Stimulated activated memory B cell treated with anti-CD40 and anti-IgM and Interleukin-4, amounts not matched to agents 10 μg/mL and 1 μg/mL and 100 μg/mL, for 72 hours (primary cell): ENCODE measurements at regions not wholly inside any gene's neighbourhood (a gene's known extent, or its start where the extent isn't known, plus 50 kb on each side); places are given as distances from the start of the nearest gene placed in this dataset.

ENCODE experiments used
- ATAC-seq: fragments of 150-1000 bp; cut with Tn5 transposase; 2 replicates; pipeline ENCODE4 v1.10.0; 2021
- H3K27ac Mint-ChIP-seq: one replicate; pipeline ENCODE4 v1.8.0; 2022; ENCODE audit warnings: mild to moderate bottlenecking, mixed read lengths
- H3K27me3 Mint-ChIP-seq: one replicate; pipeline ENCODE4 v1.8.0; 2022; ENCODE audit warnings: mixed read lengths
- H3K36me3 Mint-ChIP-seq: one replicate; pipeline ENCODE4 v1.8.0; 2022; ENCODE audit warnings: mixed read lengths
- H3K4me1 Mint-ChIP-seq: one replicate; pipeline ENCODE4 v1.8.0; 2022; ENCODE audit warnings: mixed read lengths
- H3K4me3 Mint-ChIP-seq: one replicate; pipeline ENCODE4 v1.8.0; 2022; ENCODE audit warnings: mild to moderate bottlenecking, moderate library complexity, mixed read lengths
- H3K9me3 Mint-ChIP-seq: one replicate; pipeline ENCODE4 v1.8.0; 2022; ENCODE audit warnings: mixed read lengths

DNA sequence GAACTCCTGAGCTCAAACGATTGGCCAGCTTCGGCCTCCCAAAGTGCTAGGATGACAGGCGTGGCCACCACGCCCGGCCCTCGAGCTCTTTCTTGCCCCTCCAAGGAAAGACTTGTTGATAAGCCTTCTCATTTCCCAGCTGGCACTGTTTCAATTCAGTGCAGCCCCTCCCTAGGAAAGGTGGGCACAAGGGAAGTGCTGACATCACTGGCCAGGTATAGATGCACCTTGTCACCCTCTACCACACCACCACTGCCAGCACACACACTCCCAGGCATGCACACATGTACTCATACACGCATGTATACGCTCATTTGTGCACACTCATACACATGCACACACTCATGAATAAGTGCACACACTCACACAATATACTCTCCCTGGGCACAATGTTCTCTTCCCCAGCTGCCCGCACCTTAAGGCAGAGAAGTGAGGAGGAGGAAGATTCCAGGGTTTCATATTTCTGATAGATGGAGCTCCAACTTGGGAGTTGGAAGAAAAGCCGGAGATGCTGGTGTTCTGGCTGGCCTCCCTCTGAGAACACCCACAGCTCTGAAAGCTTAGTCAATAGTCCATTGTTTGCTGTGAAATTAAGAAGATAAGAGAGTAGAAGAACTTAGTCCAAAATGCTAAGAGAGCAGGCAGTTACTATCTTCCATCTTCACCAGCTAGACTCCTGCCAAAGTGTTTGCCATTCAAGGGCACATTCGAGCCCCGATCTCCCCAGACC lies 196.7 kb downstream of the FOXO1 start:
- ATAC-seq, result no peak
- Mint-ChIP-seq H3K27me3 (no peaks in the 10 kb centered on the region), H3K4me3 (no peak overlapping the region), H3K27ac (no peak overlapping the region), H3K4me1 (peaks cover 11% of the 10 kb centered on the region), H3K36me3 (no peaks in the 10 kb centered on the region), H3K9me3 (peaks cover 6% of the 10 kb centered on the region)

- H3K36me3 Mint-ChIP-seq, result no peaks in the 10 kb centered on the region
- no peaks in the 10 kb centered on the region for H3K27me3 Mint-ChIP-seq
- peaks cover 6% of the 10 kb centered on the region for H3K4me1 Mint-ChIP-seq
- H3K27ac Mint-ChIP-seq, result no peak overlapping the region
- H3K9me3 Mint-ChIP-seq, result peaks cover 6% of the 10 kb centered on the region
- ATAC-seq, result no peak
- no peak overlapping the region for H3K4me3 Mint-ChIP-seq
These were observed 195.8 kb downstream of the FOXO1 start for GRCh38 chr13:40470660-40471059.

DNA sequence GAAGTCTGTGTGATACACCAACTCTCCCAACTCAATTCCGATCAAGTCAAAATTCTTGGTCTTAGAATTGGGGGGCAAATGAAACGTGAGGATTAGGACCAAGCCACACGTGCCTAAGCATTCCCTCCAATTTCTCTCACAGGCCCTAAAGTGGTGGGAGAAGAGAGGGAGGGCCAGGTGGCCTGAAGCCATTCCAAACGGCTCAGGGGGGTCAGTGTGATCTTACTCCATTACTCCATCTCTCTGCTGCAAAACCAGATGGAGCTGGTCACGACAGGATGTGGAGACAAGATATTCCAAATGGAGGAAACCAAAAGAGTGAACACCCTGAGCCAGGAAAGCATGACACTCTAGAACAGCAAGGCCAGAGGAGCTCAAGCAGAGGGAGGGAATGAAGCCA lies 195.4 kb downstream of the FOXO1 start:
- H3K27me3 Mint-ChIP-seq, result no peaks in the 10 kb centered on the region
- ATAC-seq, result no peak
- no peak overlapping the region for H3K27ac Mint-ChIP-seq
- no peak overlapping the region for H3K4me3 Mint-ChIP-seq
- H3K4me1 Mint-ChIP-seq, result peaks cover 6% of the 10 kb centered on the region
- H3K9me3 Mint-ChIP-seq, result peaks cover 6% of the 10 kb centered on the region
- H3K36me3 Mint-ChIP-seq, result no peaks in the 10 kb centered on the region

DNA sequence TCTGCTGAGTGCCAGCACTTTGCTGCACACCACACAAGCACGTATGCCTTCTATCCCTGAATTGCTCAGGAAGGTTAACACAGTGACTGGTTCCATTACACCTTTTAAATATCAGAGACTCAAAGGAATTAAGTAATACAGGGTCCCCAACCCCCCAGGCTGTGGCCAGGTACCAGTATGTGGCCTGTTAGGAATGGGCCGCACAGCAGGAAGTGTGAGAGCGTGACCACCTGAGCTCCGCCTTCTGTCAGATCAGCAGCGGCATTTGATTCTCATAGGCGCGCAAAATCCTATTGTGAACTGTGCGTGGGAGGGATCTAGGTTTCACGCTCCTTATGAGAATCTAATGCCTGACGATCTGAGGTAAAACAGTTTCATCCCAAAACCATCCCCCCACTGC lies 194.5 kb downstream of the FOXO1 start:
- no peaks in the 10 kb centered on the region for H3K36me3 Mint-ChIP-seq
- H3K27ac Mint-ChIP-seq, result peak overlapping the region; percentile 18
- peaks cover 6% of the 10 kb centered on the region for H3K9me3 Mint-ChIP-seq
- H3K4me3 Mint-ChIP-seq, result no peak overlapping the region
- no peak for ATAC-seq
- peaks cover 6% of the 10 kb centered on the region for H3K4me1 Mint-ChIP-seq
- H3K27me3 Mint-ChIP-seq, result no peaks in the 10 kb centered on the region

- Mint-ChIP-seq H3K36me3 (no peaks in the 10 kb centered on the region), H3K27me3 (no peaks in the 10 kb centered on the region), H3K27ac (peak overlapping the region; percentile 18), H3K9me3 (peaks cover 6% of the 10 kb centered on the region), H3K4me3 (no peak overlapping the region), H3K4me1 (peaks cover 8% of the 10 kb centered on the region)
- peak; percentile 64 for ATAC-seq
These were observed 193.8 kb downstream of the FOXO1 start for GRCh38 chr13:40472427-40473220.

DNA sequence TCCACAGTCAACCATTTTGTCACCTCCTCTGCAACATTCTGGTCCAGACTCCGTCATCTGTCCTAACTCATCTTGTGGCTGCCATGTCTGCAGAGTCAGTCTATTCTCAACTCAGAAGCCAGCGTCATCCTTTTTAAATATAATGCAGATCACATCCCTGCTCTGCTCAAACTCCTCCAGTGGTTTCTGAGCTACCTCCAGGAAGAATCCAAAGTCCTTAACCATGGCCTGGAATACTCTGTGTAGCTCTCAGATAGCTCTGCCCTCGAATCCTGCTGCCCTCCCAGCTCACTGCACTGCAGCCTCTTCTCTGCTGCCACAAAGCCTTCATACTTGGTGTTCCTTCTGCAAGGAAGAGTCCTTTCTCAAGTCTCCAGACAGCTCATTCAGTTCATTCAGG lies 190.8 kb downstream of the FOXO1 start:
- ATAC-seq, result no peak
- Mint-ChIP-seq H3K9me3 (no peaks in the 10 kb centered on the region), H3K27ac (no peak overlapping the region), H3K4me1 (peaks cover 17% of the 10 kb centered on the region), H3K36me3 (no peaks in the 10 kb centered on the region), H3K27me3 (peaks cover 1% of the 10 kb centered on the region), H3K4me3 (no peak overlapping the region)

DNA sequence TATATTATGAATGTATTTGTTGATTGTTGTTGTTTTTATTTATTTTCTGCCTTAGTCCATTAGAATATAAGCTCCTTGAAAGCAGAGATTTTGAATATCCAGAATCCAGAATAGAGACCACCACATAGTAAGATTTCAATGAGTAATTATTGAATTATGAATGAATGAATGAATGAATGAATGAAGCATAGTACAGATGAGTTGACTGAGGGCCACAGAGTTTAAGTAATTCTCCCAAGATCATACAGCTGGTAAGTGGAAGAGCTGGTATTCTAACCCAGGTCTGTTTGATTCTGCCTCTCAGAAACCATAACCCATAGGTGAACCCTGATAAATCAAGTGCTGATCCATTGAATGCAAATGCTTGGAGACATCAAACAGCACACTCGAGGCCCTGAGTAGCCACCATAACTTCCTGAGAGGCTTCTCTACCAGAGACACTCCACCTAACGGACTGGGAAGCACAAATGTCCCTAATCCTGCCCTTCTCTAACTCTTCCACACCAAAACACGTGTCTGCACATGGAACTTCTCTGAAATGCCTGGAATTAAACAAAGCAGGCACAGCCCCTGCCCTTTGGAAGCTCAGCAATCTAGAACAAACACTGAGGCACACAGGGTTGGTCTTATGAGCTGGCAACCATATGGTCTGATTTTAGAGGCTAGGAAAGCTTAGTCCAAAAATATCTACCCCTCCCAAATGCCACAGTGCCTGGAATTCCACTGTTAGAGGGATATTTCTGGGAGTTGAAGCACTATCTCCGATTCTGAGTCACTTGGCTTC lies 190.1 kb downstream of the FOXO1 start:
- Mint-ChIP-seq H3K4me1 (peaks cover 24% of the 10 kb centered on the region), H3K27ac (no peak overlapping the region), H3K9me3 (no peaks in the 10 kb centered on the region), H3K27me3 (peaks cover 9% of the 10 kb centered on the region), H3K4me3 (no peak overlapping the region), H3K36me3 (no peaks in the 10 kb centered on the region)
- ATAC-seq, result no peak

DNA sequence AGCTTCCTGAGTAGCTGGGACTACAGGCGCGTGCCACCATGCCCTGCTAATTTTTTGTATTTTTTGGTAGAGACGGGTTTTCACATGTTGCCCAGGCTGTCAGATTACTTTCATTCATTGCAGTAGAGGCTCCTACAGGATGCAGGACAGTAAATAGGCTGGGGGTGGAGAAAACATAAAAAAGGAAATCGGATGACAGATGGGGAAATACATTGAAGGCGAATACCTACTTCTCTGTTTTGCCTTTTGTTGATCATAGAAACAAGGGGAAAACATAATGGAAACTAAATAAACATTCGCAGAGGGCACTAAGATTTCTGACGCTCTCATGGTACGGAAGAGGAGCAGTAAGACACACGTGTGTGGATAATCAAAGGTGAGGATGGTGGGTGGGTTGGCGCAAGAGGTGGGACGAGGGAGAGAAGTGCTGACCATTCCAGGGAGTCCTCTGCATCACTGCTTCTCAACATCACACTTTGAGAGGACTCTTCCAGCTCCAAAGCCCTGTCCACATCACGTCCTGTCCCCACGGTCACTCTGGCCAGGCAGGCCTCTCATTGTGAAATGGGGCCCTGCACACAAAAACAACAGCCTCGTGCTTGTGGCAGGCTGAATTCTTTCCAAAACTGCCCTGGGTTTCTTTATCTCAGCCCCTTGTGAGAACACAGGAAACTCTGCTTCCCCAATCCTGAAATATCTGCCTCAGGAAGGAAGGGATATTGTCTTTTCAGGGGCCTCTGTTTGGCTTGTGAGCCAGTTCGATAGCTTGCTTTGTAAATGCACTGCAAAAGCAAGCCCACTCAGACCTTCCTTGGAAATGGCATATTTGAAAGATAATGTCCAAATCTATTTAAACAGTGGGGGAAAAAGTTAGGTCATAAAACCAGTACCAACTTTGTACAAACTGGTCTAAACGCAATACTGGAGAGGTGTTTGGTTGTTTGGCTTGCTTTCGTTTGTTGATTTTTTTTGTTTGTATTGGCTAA lies 188.5 kb downstream of the FOXO1 start:
- H3K9me3 Mint-ChIP-seq, result no peaks in the 10 kb centered on the region
- ATAC-seq, result no peak
- no peak overlapping the region for H3K27ac Mint-ChIP-seq
- H3K27me3 Mint-ChIP-seq, result peaks cover 10% of the 10 kb centered on the region
- no peaks in the 10 kb centered on the region for H3K36me3 Mint-ChIP-seq
- H3K4me1 Mint-ChIP-seq, result peaks cover 20% of the 10 kb centered on the region
- H3K4me3 Mint-ChIP-seq, result no peak overlapping the region

DNA sequence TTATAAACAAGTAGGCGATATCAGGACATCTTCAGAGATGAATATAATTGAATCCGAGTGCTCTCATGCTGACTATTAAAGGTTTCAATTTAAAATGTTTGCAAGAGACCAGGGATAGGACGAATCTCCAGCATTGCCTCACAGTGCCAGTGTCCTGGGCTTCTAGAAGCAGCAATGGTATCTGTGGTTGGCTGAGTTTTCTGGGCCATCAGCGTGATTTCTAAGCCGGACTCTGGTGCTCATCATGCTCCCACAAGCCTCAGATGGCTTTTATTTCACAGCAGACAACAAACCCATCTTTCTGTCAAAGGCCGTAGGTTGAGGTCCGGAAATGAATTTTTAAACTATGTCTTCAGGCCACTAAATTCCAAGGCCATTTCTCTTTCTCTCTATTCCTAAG lies 187.7 kb downstream of the FOXO1 start:
- no peak overlapping the region for H3K4me3 Mint-ChIP-seq
- ATAC-seq, result no peak
- no peaks in the 10 kb centered on the region for H3K9me3 Mint-ChIP-seq
- no peaks in the 10 kb centered on the region for H3K36me3 Mint-ChIP-seq
- H3K4me1 Mint-ChIP-seq, result peaks cover 25% of the 10 kb centered on the region
- no peak overlapping the region for H3K27ac Mint-ChIP-seq
- peaks cover 13% of the 10 kb centered on the region for H3K27me3 Mint-ChIP-seq

DNA sequence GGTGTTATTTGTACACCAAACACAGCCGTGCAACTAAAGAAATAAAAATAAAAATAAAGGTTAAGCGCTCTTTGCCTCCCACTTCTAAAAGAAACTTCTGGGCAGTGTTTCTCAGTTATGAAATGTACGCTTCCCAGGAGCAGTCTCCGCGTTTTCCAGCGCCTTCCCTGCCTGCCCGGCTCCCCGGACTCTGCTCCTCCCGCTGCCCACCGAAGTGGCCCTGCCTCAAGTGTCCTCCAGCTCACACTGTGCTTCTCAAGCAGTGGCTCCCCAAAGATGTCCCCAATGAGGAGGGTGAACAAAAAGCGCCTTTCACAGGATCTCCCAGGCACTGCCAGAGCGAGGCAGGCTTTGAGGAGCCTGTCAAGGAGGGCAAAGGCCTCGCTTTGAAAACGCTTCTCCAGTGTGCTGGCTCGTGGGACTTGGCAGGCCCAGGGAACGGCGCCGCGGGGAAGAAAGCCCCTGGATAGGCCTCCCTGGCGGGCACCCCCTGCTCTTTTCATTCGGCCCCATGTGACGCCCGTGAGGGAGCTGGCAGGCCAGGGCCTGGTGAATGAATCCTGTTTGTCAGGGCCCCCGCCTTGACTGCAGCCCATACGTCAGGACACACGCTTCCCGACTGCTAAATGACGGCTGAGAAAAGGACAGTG lies 187.1 kb downstream of the FOXO1 start:
- Mint-ChIP-seq H3K36me3 (no peaks in the 10 kb centered on the region), H3K4me3 (no peak overlapping the region), H3K4me1 (peaks cover 30% of the 10 kb centered on the region), H3K27me3 (peaks cover 18% of the 10 kb centered on the region), H3K9me3 (no peaks in the 10 kb centered on the region), H3K27ac (no peak overlapping the region)
- ATAC-seq, result no peak

DNA sequence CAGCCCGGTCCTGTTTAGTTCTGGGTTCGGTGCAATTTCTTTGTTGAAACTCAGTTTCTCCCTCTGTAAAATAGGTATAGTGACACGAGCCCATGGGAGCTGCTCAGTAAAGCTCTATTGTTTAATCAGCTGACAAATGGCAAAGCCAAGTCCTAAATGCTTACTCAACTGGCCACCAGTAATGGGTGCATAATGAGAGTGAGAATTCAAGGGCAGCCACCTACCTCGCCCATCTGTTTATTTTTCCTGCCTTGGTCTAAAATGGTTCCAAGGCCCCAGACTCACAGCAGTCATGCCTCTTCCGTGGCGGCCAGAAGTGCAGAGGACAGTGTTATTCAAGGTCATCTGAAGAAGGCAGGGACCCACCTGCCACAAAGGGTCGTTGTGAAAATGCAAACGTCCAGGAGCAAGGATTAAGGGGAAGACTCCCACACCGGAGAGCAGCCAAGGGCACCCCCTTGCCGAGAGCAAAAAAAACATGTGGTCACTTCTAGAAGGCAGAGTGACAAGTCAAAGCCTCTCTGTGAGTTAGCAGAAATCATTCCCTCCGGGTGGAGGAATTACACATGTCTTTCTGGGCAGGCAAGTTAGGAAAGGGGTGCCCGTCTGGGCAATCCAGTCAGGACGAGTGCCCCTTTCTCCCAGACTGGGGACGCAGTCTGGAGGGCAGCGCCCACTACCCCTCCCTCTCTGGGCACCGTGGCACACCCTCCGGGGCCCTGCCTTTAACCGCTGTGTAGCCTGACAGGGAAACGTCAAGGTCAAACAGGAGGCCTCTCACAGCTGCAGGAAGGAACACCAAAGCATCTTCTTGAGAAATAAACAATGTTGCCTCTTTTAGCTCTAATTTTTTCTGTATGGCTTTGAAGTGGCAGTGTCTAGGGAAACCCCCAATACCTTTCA lies 186.2 kb downstream of the FOXO1 start:
- H3K9me3 Mint-ChIP-seq, result no peaks in the 10 kb centered on the region
- peak; percentile 57 for ATAC-seq
- peak overlapping the region; percentile 77 for H3K27ac Mint-ChIP-seq
- H3K4me1 Mint-ChIP-seq, result peaks cover 37% of the 10 kb centered on the region
- H3K36me3 Mint-ChIP-seq, result no peaks in the 10 kb centered on the region
- no peak overlapping the region for H3K4me3 Mint-ChIP-seq
- peaks cover 24% of the 10 kb centered on the region for H3K27me3 Mint-ChIP-seq

GRCh38 chr13:40480915-40481516 lies 185.4 kb downstream of the FOXO1 start:
- Mint-ChIP-seq H3K36me3 (no peaks in the 10 kb centered on the region), H3K9me3 (no peaks in the 10 kb centered on the region), H3K4me1 (peaks cover 44% of the 10 kb centered on the region), H3K27ac (peak overlapping the region; percentile 77), H3K27me3 (peaks cover 24% of the 10 kb centered on the region), H3K4me3 (no peak overlapping the region)
- ATAC-seq, result peak; percentile 7

- no peak for ATAC-seq
- H3K4me1 Mint-ChIP-seq, result peaks cover 46% of the 10 kb centered on the region
- no peak overlapping the region for H3K4me3 Mint-ChIP-seq
- no peaks in the 10 kb centered on the region for H3K36me3 Mint-ChIP-seq
- peaks cover 24% of the 10 kb centered on the region for H3K27me3 Mint-ChIP-seq
- H3K9me3 Mint-ChIP-seq, result no peaks in the 10 kb centered on the region
- peak overlapping the region; percentile 52 for H3K27ac Mint-ChIP-seq
These were observed 182.8 kb downstream of the FOXO1 start for GRCh38 chr13:40483601-40484000.
